Vagina (tissue), 2 donors: ENCODE measurements at regions not wholly inside any gene's neighbourhood (a gene's known extent, or its start where the extent isn't known, plus 50 kb on each side); places are given as distances from the start of the nearest gene placed in this dataset.

ENCODE experiments used
- CTCF ChIP-seq, 3 experiments: fragments of 450-650 bp in 2 of 3; fragments of 200-600 bp in 1 of 3; sonication (generic) in 1 of 3; IDR thresholded peaks; one replicate each; pipeline ENCODE4 v1.5.1; 2017 to 2019; ENCODE audit warnings: antibody characterized with exemption in 3 of 3, mild to moderate bottlenecking in 2 of 3, moderate library complexity in 2 of 3
- POLR2A ChIP-seq, 2 donors: fragments of 450-650 bp; IDR thresholded peaks; one replicate each; pipeline ENCODE4 v1.6.1; 2017; ENCODE audit warnings: antibody characterized with exemption in 2 of 2, mild to moderate bottlenecking in 2 of 2, moderate library complexity in 2 of 2
- POLR2AphosphoS5 ChIP-seq, 2 donors: sonication (generic); formaldehyde crosslinking; IDR thresholded peaks; one replicate each; pipeline ENCODE4 v1.9.0; 2017; ENCODE audit warnings: antibody characterized with exemption in 2 of 2, mild to moderate bottlenecking in 2 of 2, low read depth in 1 of 2; ENCODE audit not compliant: insufficient read depth in 1 of 2

GRCh38 chr6:140567466-140567865 is 1193.0 kb upstream of the CITED2 start:
- TF ChIP-seq POLR2A (IDR thresholded peaks at IDR 0.05): no peak
- TF ChIP-seq CTCF (IDR thresholded peaks at IDR 0.05): no peak
- no peak for TF ChIP-seq POLR2AphosphoS5 (IDR thresholded peaks at IDR 0.05; ENCODE audit: insufficient read depth in 1 of 2, low read depth in 1 of 2)
